ENCODE measurements at regions not wholly inside any gene's neighbourhood (a gene's known extent, or its start where the extent isn't known, plus 50 kb on each side); places are given as distances from the start of the nearest gene placed in this dataset.

DNA sequence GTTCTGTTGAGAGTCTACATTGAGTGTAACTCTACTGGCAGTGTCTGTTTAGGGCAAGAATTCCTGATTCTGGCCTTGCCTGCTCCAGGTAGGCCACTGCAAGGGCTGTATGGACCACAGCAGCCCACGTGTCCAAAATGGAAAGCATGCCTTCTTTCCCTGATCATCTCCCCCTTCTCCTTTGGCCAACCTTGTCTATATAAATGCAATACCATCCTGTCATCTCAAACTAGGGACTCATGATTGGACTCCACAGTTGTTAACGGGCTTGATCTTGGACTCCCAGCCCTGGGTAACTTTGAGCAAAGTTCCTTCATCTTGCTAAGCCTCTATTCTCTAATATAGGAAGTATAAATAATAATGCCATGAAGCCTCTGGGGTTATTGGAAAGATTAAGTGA is 533.6 kb downstream of the BNC2 start:
- Mint-ChIP-seq H3K27ac (ENCODE audit: unreplicated experiment) (peak overlapping the region; percentile 14), H3K4me1 (ENCODE audit: unreplicated experiment) (peaks cover 35% of the 10 kb centered on the region), H3K27me3 (ENCODE audit: unreplicated experiment) (no peaks in the 10 kb centered on the region), H3K36me3 (ENCODE audit: unreplicated experiment) (no peaks in the 10 kb centered on the region), H3K9me3 (ENCODE audit: unreplicated experiment) (peaks cover 10% of the 10 kb centered on the region), H3K4me3 (ENCODE audit: unreplicated experiment) (no peak overlapping the region)
- TF ChIP-seq, protein P1, sequence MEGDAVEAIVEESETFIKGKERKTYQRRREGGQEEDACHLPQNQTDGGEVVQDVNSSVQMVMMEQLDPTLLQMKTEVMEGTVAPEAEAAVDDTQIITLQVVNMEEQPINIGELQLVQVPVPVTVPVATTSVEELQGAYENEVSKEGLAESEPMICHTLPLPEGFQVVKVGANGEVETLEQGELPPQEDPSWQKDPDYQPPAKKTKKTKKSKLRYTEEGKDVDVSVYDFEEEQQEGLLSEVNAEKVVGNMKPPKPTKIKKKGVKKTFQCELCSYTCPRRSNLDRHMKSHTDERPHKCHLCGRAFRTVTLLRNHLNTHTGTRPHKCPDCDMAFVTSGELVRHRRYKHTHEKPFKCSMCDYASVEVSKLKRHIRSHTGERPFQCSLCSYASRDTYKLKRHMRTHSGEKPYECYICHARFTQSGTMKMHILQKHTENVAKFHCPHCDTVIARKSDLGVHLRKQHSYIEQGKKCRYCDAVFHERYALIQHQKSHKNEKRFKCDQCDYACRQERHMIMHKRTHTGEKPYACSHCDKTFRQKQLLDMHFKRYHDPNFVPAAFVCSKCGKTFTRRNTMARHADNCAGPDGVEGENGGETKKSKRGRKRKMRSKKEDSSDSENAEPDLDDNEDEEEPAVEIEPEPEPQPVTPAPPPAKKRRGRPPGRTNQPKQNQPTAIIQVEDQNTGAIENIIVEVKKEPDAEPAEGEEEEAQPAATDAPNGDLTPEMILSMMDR (IDR thresholded peaks at IDR 0.05) = no peak
- no peak for DNase-seq (ENCODE audit: extremely low spot score, unreplicated experiment)

DNA sequence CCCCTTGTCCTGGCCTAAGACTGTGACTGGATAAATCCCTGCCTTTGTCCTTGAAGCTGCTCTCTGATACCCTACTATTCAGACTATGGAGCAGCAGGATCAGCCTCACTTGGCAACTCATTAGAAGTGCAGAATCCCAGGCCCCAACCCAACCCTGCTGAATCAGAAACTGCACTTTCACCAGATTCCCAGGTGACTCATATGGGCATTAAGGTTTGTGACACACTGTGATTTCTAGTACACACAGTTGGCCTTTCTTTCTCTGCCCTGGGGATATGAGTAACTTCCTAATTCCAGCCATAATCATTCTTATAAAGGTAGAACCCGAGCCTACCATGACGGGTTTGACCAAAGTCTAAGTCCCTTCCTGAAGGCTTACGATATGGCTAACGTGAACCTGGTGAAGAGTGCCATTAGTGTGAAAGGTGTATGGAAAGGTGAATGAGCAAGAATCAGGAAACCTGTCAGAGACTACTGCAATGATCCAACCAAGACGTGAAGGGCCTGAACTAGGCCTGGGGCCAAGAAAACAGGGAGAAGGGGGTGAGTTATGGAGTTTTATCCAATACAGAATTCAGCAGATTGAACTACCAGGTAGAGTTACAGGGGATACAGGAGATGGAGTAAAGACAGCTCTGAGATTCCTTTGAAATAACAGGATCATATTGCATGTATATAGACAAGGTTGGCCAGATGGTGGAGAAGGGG is 533.0 kb downstream of the BNC2 start:
- no peak overlapping the region for H3K4me3 Mint-ChIP-seq (ENCODE audit: unreplicated experiment)
- DNase-seq (ENCODE audit: extremely low spot score, unreplicated experiment) = no peak
- peaks cover 3% of the 10 kb centered on the region for H3K9me3 Mint-ChIP-seq (ENCODE audit: unreplicated experiment)
- no peaks in the 10 kb centered on the region for H3K27me3 Mint-ChIP-seq (ENCODE audit: unreplicated experiment)
- H3K4me1 Mint-ChIP-seq (ENCODE audit: unreplicated experiment) = peaks cover 40% of the 10 kb centered on the region
- H3K27ac Mint-ChIP-seq (ENCODE audit: unreplicated experiment) = no peak overlapping the region
- no peaks in the 10 kb centered on the region for H3K36me3 Mint-ChIP-seq (ENCODE audit: unreplicated experiment)
- TF ChIP-seq, protein P1 (IDR thresholded peaks at IDR 0.05) = no peak

GRCh38 chr9:16341177-16341576 is 529.3 kb downstream of the BNC2 start:
- no peak for DNase-seq (ENCODE audit: extremely low spot score, unreplicated experiment)
- TF ChIP-seq, protein P1 (IDR thresholded peaks at IDR 0.05) = no peak
- no peaks in the 10 kb centered on the region for H3K27me3 Mint-ChIP-seq (ENCODE audit: unreplicated experiment)
- H3K9me3 Mint-ChIP-seq (ENCODE audit: unreplicated experiment) = peaks cover under 1% of the 10 kb centered on the region
- H3K4me3 Mint-ChIP-seq (ENCODE audit: unreplicated experiment) = no peak overlapping the region
- peaks cover 50% of the 10 kb centered on the region for H3K4me1 Mint-ChIP-seq (ENCODE audit: unreplicated experiment)
- no peak overlapping the region for H3K27ac Mint-ChIP-seq (ENCODE audit: unreplicated experiment)
- H3K36me3 Mint-ChIP-seq (ENCODE audit: unreplicated experiment) = no peaks in the 10 kb centered on the region

GRCh38 chr9:16342246-16343020 is 528.0 kb downstream of the BNC2 start:
- no peak overlapping the region for H3K4me3 Mint-ChIP-seq (ENCODE audit: unreplicated experiment)

More at GRCh38 chr9:16342246-16343020, 528.0 kb downstream of the BNC2 start:
- no peaks in the 10 kb centered on the region for H3K27me3 Mint-ChIP-seq (ENCODE audit: unreplicated experiment)
- no peaks in the 10 kb centered on the region for H3K36me3 Mint-ChIP-seq (ENCODE audit: unreplicated experiment)
- H3K4me1 Mint-ChIP-seq (ENCODE audit: unreplicated experiment) = peaks cover 40% of the 10 kb centered on the region
- DNase-seq (ENCODE audit: extremely low spot score, unreplicated experiment) = no peak
- TF ChIP-seq, protein P1 (IDR thresholded peaks at IDR 0.05) = no peak
- no peaks in the 10 kb centered on the region for H3K9me3 Mint-ChIP-seq (ENCODE audit: unreplicated experiment)
- H3K27ac Mint-ChIP-seq (ENCODE audit: unreplicated experiment) = no peak overlapping the region

Measured in osteocyte (in vitro differentiated cells).